Naive B cell (primary cell): ENCODE measurements at regions not wholly inside any gene's neighbourhood (a gene's known extent, or its start where the extent isn't known, plus 50 kb on each side); places are given as distances from the start of the nearest gene placed in this dataset.
A peak's percentile ranks its signal among the peaks of the same experiment; 100 is the strongest.
"Not testable (repeated sequence)": the region's sequence is repeated elsewhere in the genome, so short reads cannot be mapped to it uniquely, and the experiment has no call there.

ENCODE experiments used
- ATAC-seq, 2 donors: fragments of 150-1000 bp; cut with Tn5 transposase; 2 replicates each; pipeline ENCODE4 v1.10.0; 2021; ENCODE audit warnings: low read depth in 2 of 2, mild to moderate bottlenecking in 2 of 2, moderate library complexity in 2 of 2
- DNase-seq: peaks from one replicate; pipeline ENCODE4 v3.0.0; 2022
- H3K27ac Mint-ChIP-seq, 6 donors: one replicate each; pipeline ENCODE4 v1.8.0; 2020 to 2022; ENCODE audit warnings: mild to moderate bottlenecking in 6 of 6, mixed read lengths in 6 of 6, moderate library complexity in 5 of 6, inconsistent platforms in 2 of 6
- H3K27me3 Mint-ChIP-seq, 3 donors: one replicate each; pipeline ENCODE4 v1.8.0; 2021 to 2022; ENCODE audit warnings: mixed read lengths in 3 of 3, mild to moderate bottlenecking in 1 of 3
- H3K36me3 Mint-ChIP-seq, 2 donors: one replicate each; pipeline ENCODE4 v1.8.0; 2020 to 2022; ENCODE audit warnings: mixed read lengths in 2 of 2, inconsistent platforms in 1 of 2, mild to moderate bottlenecking in 1 of 2
- H3K4me1 Mint-ChIP-seq, 3 donors: one replicate each; pipeline ENCODE4 v1.8.0; 2020 to 2022; ENCODE audit warnings: mixed read lengths in 3 of 3, inconsistent platforms in 1 of 3, mild to moderate bottlenecking in 1 of 3, moderate library complexity in 1 of 3
- H3K4me3 Mint-ChIP-seq, 8 donors: one replicate each; pipeline ENCODE4 v1.8.0; 2020 to 2022; ENCODE audit warnings: mild to moderate bottlenecking in 8 of 8, mixed read lengths in 8 of 8, moderate library complexity in 8 of 8, inconsistent platforms in 2 of 8
- H3K9me3 Mint-ChIP-seq, 7 donors: one replicate each; pipeline ENCODE4 v1.8.0; 2020 to 2022; ENCODE audit warnings: mixed read lengths in 7 of 7, mild to moderate bottlenecking in 5 of 7, inconsistent platforms in 2 of 7, moderate library complexity in 1 of 7

DNA sequence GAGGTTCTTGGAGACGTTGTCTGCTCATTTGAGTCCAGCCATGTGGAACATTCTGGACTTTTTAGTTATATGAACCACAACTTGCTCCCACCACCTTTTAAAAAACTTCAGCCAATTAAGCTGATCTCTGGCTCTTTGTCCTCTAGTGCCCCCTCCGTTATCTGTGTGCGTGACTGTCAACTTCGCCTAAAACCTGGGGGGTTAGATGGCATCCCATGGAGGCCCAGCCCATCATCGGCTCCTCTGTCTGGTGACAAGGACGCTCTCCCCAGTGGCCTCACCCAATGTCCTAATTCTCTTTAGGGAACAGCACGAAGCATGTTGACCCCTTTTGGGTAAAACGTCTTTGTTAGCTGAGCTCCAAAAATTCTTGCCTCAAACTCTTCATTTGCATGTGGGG is 341.0 kb upstream of the TNRC6C start:
- H3K27ac Mint-ChIP-seq: peak overlapping the region in 2 of 6 donors; percentile 9 to 42
- DNase-seq: no peak

DNA sequence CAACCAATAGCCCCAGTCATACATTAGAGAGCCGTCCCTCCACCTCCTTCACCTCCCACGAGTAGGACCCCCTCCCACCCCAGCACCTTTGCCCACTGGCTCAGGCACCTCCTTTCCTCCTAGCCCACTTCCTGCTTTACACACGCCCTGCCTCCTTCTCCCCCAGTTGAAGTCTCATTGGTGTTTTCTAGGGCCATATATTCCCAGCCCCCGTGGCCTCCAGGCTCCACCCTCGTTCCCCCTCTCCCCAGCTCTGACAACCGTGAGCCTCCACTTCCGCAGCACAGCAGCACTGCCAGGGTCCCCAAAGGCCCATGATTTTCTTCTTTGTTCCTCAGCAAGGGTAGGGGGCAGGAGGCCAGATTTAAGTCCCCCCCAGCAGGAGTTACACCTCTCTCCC is 340.3 kb upstream of the TNRC6C start:
- H3K4me3 Mint-ChIP-seq: no peak overlapping the region
- peaks cover 0 to 10% (median 5%) of the 10 kb centered on the region in 3 donors for H3K4me1 Mint-ChIP-seq
- peak overlapping the region in 1 of 6 donors; percentile 9 for H3K27ac Mint-ChIP-seq
- peaks cover 0 to 3% (median 0%) of the 10 kb centered on the region in 7 donors for H3K9me3 Mint-ChIP-seq
- ATAC-seq (no peak), DNase-seq (no peak)
- H3K36me3 Mint-ChIP-seq: peaks cover 0 to 3% of the 10 kb centered on the region in 2 donors
- peaks cover 12 to 31% (median 30%) of the 10 kb centered on the region in 3 donors for H3K27me3 Mint-ChIP-seq

More for the DNA sequence above, 341.0 kb upstream of the TNRC6C start:
- Mint-ChIP-seq H3K4me1 (peaks cover 0 to 10% (median 5%) of the 10 kb centered on the region in 3 donors), H3K4me3 (no peak overlapping the region), H3K27me3 (peaks cover 12 to 31% (median 30%) of the 10 kb centered on the region in 3 donors), H3K9me3 (peaks cover 0 to 3% (median 0%) of the 10 kb centered on the region in 7 donors), H3K36me3 (no peaks in the 10 kb centered on the region)
- no peak for ATAC-seq

DNA sequence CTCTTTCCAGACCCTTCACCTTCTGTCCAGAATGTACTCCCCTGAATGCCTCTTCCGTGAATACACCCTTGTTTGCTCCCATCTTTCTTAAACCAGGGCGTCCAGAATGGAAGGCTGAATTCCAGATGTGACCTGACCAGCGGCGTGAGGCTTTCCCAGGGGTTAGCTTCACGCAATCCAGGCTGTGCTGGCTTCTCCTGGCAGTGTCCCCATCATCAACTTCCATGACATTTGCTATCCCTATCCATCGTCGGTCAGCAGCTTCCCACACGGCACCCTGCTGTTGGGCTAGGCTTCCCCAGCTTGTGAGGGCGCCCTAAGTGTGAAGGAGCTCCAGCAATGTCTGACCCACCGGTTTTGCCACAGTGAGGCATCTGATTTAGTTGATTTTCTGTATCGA is 339.8 kb upstream of the TNRC6C start:
- H3K27me3 Mint-ChIP-seq: peaks cover 12 to 27% (median 26%) of the 10 kb centered on the region in 3 donors

DNA sequence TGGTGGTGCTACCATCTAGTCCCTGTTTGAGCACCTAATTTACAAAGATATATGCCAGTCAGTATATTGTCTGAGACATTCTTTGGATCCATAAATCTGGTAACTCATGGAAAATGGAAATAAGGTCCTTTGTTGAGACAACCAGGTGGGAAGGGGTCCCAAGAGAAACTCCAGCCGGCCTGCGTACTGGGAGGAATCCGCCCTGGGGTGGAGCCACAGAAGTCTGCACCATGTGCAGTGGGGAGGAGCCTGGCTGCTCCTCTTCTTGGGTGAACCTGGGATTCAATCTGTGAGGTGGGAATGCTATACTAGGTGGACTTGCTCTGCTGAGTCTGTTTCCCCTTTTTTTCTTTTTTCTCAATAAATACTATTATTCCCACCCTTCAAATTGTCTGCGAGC is 339.2 kb upstream of the TNRC6C start:
- Mint-ChIP-seq H3K4me3 (no peak overlapping the region), H3K36me3 (peaks cover 0 to 3% of the 10 kb centered on the region in 2 donors), H3K4me1 (peaks cover 0 to 10% (median 0%) of the 10 kb centered on the region in 3 donors), H3K27ac (peak overlapping the region in 1 of 6 donors; percentile 78), H3K9me3 (peaks cover 0 to 3% (median 0%) of the 10 kb centered on the region in 7 donors), H3K27me3 (peaks cover 12 to 25% (median 22%) of the 10 kb centered on the region in 3 donors)
- ATAC-seq (no peak), DNase-seq (no peak)

More for the DNA sequence above, 339.8 kb upstream of the TNRC6C start:
- H3K36me3 Mint-ChIP-seq: peaks cover 0 to 3% of the 10 kb centered on the region in 2 donors
- H3K4me1 Mint-ChIP-seq: peaks cover 0 to 10% (median 2%) of the 10 kb centered on the region in 3 donors
- DNase-seq (no peak), ATAC-seq (no peak)
- peaks cover 0 to 3% (median 0%) of the 10 kb centered on the region in 7 donors for H3K9me3 Mint-ChIP-seq
- peak overlapping the region in 1 of 6 donors; percentile 40 for H3K27ac Mint-ChIP-seq
- H3K4me3 Mint-ChIP-seq: no peak overlapping the region

DNA sequence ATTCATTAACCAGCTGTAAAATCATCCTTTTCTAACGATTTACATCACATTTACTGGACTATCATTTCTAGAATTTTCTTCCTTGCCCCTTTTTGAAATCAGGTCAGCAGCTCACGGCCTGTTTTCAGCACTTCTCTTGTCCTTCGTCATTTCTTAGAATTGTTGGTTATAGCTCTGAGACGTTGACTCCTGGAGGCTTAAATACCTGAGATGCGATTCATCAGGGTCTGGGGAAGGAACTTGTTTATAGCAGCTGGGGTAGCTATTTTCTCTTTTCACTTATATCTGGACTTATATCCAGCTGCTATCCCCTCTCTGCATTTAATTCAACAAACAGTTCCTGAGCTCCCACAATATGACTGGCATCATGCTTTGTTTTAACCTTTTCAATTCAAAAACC is 338.7 kb upstream of the TNRC6C start:
- H3K4me1 Mint-ChIP-seq: peaks cover 0 to 10% (median 0%) of the 10 kb centered on the region in 3 donors
- H3K36me3 Mint-ChIP-seq: peaks cover 0 to 3% of the 10 kb centered on the region in 2 donors
- H3K4me3 Mint-ChIP-seq: no peak overlapping the region
- H3K27ac Mint-ChIP-seq: peak overlapping the region in 1 of 6 donors; percentile 53
- H3K27me3 Mint-ChIP-seq: peaks cover 12 to 25% (median 22%) of the 10 kb centered on the region in 3 donors
- no peak for DNase-seq
- no peak for ATAC-seq
- peaks cover 0 to 3% (median 0%) of the 10 kb centered on the region in 7 donors for H3K9me3 Mint-ChIP-seq

DNA sequence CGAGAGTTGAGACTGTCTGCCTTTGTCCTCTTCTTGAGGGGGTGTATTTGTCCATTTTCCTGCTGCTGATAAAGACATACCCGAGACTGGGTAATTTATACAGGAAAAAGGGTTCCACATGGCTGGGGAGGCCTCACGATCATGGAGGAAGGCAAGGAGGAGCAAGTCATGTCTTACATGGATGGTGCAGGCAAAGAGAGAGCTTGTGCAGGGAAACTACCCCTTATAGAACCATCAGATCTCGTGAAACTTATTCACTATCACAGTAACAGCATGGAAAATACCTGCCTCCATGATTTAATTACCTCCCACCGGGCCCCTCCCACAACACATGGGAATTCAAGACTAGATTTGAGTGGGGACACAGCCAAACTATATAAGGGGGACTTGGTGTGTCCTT is 338.2 kb upstream of the TNRC6C start:
- H3K27ac Mint-ChIP-seq: no peak overlapping the region
- peaks cover 0 to 3% (median 0%) of the 10 kb centered on the region in 7 donors for H3K9me3 Mint-ChIP-seq
- H3K36me3 Mint-ChIP-seq: peaks cover 0 to 3% of the 10 kb centered on the region in 2 donors
- ATAC-seq (no peak), DNase-seq (no peak)
- peaks cover 12 to 25% (median 22%) of the 10 kb centered on the region in 3 donors for H3K27me3 Mint-ChIP-seq
- H3K4me1 Mint-ChIP-seq: peaks cover 0 to 10% (median 0%) of the 10 kb centered on the region in 3 donors
- no peak overlapping the region for H3K4me3 Mint-ChIP-seq

DNA sequence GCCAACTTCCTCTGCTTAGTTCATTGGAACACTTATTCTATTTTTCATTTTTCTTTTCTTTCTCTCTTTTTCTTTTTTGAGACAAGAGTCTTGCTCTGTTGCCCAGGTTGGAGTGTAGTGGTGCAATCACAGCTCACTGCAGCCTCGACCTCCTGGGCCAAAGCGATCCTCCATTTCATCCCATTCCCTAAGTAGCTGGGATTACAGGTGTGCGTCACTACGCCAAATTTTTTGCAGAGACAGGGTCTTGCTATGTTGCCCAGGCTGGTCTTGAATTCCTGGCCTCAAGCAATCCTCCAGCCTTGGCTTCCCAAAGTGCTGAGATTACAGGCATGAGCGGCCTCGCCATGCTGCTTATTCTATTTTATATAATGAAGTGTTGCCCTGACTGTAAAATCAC is 336.4 kb upstream of the TNRC6C start:
- not testable (repeated sequence) for ATAC-seq, DNase-seq, H3K9me3 Mint-ChIP-seq, H3K4me3 Mint-ChIP-seq, H3K36me3 Mint-ChIP-seq
- Mint-ChIP-seq H3K27me3 (peaks cover 8 to 22% (median 21%) of the 10 kb centered on the region in 3 donors), H3K27ac (peak overlapping the region in 1 of 6 donors; percentile 40), H3K4me1 (peaks cover 0 to 10% (median 0%) of the 10 kb centered on the region in 3 donors)

DNA sequence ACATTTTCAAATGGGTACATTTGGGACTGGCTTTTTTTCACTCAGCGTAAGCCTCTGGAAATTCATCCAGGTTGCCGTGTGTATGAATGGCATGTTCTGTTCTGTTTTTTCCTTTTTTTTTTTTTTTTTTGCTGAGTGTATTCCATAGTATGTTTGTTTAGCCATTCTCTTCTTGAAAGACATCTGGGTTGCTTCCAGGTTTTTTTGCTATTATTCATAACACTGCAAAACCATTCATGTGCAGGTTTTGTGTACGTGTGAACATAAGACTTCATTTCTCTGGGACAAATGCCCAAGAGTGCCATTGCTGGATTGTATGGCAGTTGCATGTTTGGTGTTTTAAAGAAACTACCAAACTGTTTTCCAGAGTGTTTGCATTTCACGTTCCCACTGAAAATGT is 335.9 kb upstream of the TNRC6C start:
- peaks cover 3 to 13% (median 9%) of the 10 kb centered on the region in 7 donors for H3K9me3 Mint-ChIP-seq
- peaks cover 9 to 25% (median 21%) of the 10 kb centered on the region in 3 donors for H3K27me3 Mint-ChIP-seq
- ATAC-seq (no peak), DNase-seq (no peak)
- no peak overlapping the region for H3K27ac Mint-ChIP-seq
- H3K4me1 Mint-ChIP-seq: peaks cover 0 to 10% (median 0%) of the 10 kb centered on the region in 3 donors
- no peak overlapping the region for H3K4me3 Mint-ChIP-seq
- H3K36me3 Mint-ChIP-seq: peaks cover 9 to 11% of the 10 kb centered on the region in 2 donors

DNA sequence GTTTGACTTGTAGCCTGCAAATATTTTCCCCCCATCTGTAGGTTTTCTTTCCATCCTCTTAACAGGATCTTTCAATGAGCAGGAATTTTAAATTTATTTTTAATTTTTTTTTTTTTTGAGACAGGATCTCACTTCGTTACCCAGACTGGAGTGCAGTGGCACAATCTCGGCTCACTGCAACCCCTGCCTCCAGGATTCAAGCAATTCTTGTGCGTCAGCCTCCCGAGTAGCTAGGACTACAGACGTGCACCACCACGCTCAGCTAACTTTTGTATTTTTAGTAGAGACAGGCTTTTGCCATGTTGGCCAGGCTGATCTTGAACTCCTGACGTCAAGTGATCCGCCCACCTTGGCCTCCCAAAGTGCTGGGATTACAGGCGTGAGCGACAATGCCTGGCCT is 335.2 kb upstream of the TNRC6C start:
- Mint-ChIP-seq H3K36me3 (peaks cover 12 to 17% of the 10 kb centered on the region in 2 donors), H3K9me3 (peaks cover 7 to 18% (median 12%) of the 10 kb centered on the region in 7 donors), H3K27me3 (peaks cover 13 to 24% (median 21%) of the 10 kb centered on the region in 3 donors)
- H3K4me3 Mint-ChIP-seq, H3K4me1 Mint-ChIP-seq, H3K27ac Mint-ChIP-seq, ATAC-seq, DNase-seq: not testable (repeated sequence)

DNA sequence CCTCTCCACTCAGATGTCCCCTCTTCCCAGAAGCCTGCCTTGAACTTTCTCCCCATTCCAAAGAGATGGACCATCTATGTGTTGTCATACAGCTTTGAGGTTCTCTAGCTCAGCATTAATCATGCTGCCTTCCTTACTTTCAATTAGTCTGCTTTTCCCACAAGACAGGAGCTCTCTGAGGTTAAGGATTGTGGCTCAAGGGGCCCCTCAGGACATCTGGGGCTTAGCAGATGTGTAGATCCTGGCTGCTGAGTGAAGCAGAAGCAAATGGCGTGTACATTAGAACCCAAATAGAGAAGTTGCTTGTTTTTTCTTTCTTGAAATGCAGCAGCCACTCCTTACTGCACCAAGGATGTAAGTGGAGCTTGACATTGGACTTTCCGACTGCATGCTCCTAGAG is 330.5 kb upstream of the TNRC6C start:
- H3K9me3 Mint-ChIP-seq: peaks cover 7 to 18% (median 12%) of the 10 kb centered on the region in 7 donors
- no peak for ATAC-seq
- peaks cover 12 to 33% (median 21%) of the 10 kb centered on the region in 3 donors for H3K27me3 Mint-ChIP-seq

DNA sequence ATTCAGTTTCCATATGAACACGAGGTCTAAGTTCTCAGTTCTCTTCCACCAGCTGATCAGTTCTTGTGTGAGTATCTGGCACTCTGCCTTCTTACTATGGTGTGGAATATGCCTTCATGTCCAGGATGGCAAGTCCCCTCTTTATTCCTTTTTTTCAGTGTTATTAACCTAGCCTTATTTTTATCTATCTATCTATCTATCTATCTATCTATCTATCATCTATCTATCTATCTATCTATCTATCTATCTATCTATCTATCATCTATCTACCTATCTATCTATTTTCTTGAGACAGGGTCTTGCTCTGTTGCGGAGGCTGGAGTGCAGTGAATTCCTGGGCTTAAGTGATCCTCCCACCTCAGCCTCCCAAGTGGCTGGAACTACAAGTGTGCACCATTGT is 329.2 kb upstream of the TNRC6C start:
- H3K9me3 Mint-ChIP-seq: peaks cover 7 to 18% (median 12%) of the 10 kb centered on the region in 7 donors
- H3K27ac Mint-ChIP-seq, H3K4me3 Mint-ChIP-seq, H3K4me1 Mint-ChIP-seq, ATAC-seq, DNase-seq: not testable (repeated sequence)
- peaks cover 9 to 17% of the 10 kb centered on the region in 2 donors for H3K36me3 Mint-ChIP-seq
- peaks cover 15 to 33% (median 25%) of the 10 kb centered on the region in 3 donors for H3K27me3 Mint-ChIP-seq

More for the DNA sequence above, 330.5 kb upstream of the TNRC6C start:
- DNase-seq: no peak
- Mint-ChIP-seq H3K4me1 (no peaks in the 10 kb centered on the region), H3K27ac (no peak overlapping the region), H3K4me3 (no peak overlapping the region), H3K36me3 (peaks cover 10 to 17% of the 10 kb centered on the region in 2 donors)

DNA sequence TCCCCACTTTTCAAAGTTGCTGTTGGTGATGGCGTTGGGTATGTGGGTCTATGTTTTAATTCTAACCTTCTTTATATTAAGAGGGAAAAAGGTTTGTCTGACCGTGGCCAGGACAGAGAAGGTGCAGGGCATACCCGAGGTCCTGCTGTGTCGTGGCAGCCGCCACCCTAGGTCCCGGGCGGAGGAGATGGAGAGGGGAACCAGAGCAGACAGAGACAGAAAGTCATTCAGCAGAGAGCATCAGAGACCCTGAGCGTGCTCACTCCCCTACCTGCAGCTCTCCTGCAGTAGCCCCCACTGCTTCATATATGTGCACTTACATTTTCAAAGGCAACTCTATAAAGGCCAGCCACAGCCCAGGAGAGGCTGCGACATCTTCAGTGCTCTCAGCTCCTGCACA is 327.2 kb upstream of the TNRC6C start:
- peaks cover 0 to 4% (median 0%) of the 10 kb centered on the region in 3 donors for H3K4me1 Mint-ChIP-seq
- H3K4me3 Mint-ChIP-seq: no peak overlapping the region
- DNase-seq (no peak), ATAC-seq (no peak)
- H3K36me3 Mint-ChIP-seq: peaks cover 9 to 17% of the 10 kb centered on the region in 2 donors
- no peak overlapping the region for H3K27ac Mint-ChIP-seq
- peaks cover 19 to 40% (median 35%) of the 10 kb centered on the region in 3 donors for H3K27me3 Mint-ChIP-seq
- peaks cover 7 to 18% (median 12%) of the 10 kb centered on the region in 7 donors for H3K9me3 Mint-ChIP-seq

DNA sequence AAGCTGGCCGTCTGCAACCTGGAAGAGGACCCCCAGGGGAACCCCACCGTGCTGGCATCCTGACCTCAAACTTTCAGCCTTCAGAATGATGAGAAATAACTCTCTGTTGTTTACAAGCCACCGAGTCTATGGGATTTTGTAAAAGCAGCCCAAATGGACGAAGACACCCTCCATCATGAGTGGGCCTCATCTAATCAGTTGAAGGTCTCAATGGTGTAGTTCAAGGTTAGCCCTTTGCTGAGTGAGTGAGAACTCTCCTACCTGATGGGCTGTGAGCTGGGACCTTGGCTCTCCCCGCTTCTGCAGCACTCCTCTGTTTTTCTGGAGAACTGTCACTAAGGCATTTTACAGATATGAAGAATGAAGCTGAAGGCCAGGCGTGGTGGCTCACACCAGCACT is 325.9 kb upstream of the TNRC6C start:
- H3K9me3 Mint-ChIP-seq: peaks cover 3 to 6% (median 4%) of the 10 kb centered on the region in 7 donors
- H3K27me3 Mint-ChIP-seq: peaks cover 18 to 34% (median 32%) of the 10 kb centered on the region in 3 donors
- H3K36me3 Mint-ChIP-seq: peaks cover 3 to 6% of the 10 kb centered on the region in 2 donors
- ATAC-seq (no peak), DNase-seq (no peak)
- H3K4me3 Mint-ChIP-seq: no peak overlapping the region
- no peak overlapping the region for H3K27ac Mint-ChIP-seq
- peaks cover 0 to 4% (median 0%) of the 10 kb centered on the region in 3 donors for H3K4me1 Mint-ChIP-seq

DNA sequence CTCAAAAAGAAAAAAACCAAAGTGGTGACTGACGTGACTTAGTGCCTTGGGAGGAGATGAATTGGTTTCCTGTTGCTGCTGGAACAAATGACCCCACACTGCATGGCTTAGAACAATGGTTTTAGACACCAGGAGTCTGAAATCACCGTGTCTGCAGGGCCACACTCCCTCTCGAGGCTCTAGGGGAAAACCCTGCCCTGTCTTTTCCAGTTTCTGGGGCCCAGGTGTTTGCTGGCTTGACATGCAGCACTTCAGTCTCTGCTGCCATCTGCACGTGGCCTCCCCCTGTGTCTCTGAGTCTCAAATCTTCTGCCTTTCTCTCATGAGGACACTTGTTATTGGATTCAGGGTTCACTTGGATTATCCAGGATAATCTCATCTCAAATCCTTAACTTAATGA is 323.8 kb upstream of the TNRC6C start:
- Mint-ChIP-seq H3K36me3 (no peaks in the 10 kb centered on the region), H3K4me1 (peaks cover 0 to 4% (median 0%) of the 10 kb centered on the region in 3 donors), H3K27ac (no peak overlapping the region), H3K9me3 (no peaks in the 10 kb centered on the region), H3K27me3 (peaks cover 11 to 34% (median 32%) of the 10 kb centered on the region in 3 donors), H3K4me3 (peak overlapping the region in 1 of 8 donors; percentile 21)
- no peak for ATAC-seq
- DNase-seq: no peak
